Gastroesophageal sphincter (tissue), 4 donors: ENCODE measurements at regions not wholly inside any gene's neighbourhood (a gene's known extent, or its start where the extent isn't known, plus 50 kb on each side); places are given as distances from the start of the nearest gene placed in this dataset.

Experiments used
- ATAC-seq: fragments of 150-250 bp; one replicate; pipeline ENCODE4 v1.9.1; 2016; ENCODE audit warnings: mild to moderate bottlenecking, moderate library complexity
- H3K27ac ChIP-seq, 4 donors: fragments of 200-600 bp; sonication (generic) in 3 of 4; 1 replicate in 3 of 4; 2 replicates in 1 of 4; pipeline ENCODE4 v1.5.1; 2016 to 2019
- H3K27me3 ChIP-seq: fragments of 200-600 bp; sonication (generic); one replicate; pipeline ENCODE4 v1.5.1; 2019
- H3K36me3 ChIP-seq, 2 donors: fragments of 200-600 bp; sonication (generic); one replicate each; pipeline ENCODE4 v1.5.1; 2019; ENCODE audit warnings: control low read depth in 1 of 2
- H3K4me1 ChIP-seq, 3 donors: fragments of 200-600 bp; sonication (generic); 1 replicate in 2 of 3; 2 replicates in 1 of 3; pipeline ENCODE4 v1.5.1; 2016 to 2019; ENCODE audit warnings: control low read depth in 2 of 3
- H3K4me3 ChIP-seq, 2 donors: fragments of 200-600 bp; sonication (generic); one replicate each; pipeline ENCODE4 v1.5.1; 2019; ENCODE audit warnings: mild to moderate bottlenecking in 1 of 2, moderate library complexity in 1 of 2
- H3K9me3 ChIP-seq, 3 donors: fragments of 200-600 bp; sonication (generic); one replicate each; pipeline ENCODE4 v1.5.1; 2017 to 2019; ENCODE audit warnings: control low read depth in 2 of 3
- CTCF ChIP-seq, 4 experiments: fragments of 200-600 bp in 2 of 4; fragments of 450-650 bp in 2 of 4; sonication (generic) in 1 of 4; IDR thresholded peaks; one replicate each; pipeline ENCODE4 v1.5.1; 2017 to 2019; ENCODE audit warnings: antibody characterized with exemption in 4 of 4, mild to moderate bottlenecking in 2 of 4, moderate library complexity in 2 of 4
- EP300 ChIP-seq: sonication (generic); formaldehyde crosslinking; IDR thresholded peaks from one replicate; pipeline ENCODE4 v1.6.1; 2017; ENCODE audit warnings: antibody characterized with exemption, mild to moderate bottlenecking
- POLR2A ChIP-seq, 2 donors: fragments of 450-650 bp; IDR thresholded peaks; one replicate each; pipeline ENCODE4 v1.6.1; 2017; ENCODE audit warnings: antibody characterized with exemption in 2 of 2, mild to moderate bottlenecking in 2 of 2, moderate library complexity in 1 of 2
- POLR2AphosphoS5 ChIP-seq: sonication (generic); formaldehyde crosslinking; IDR thresholded peaks from one replicate; pipeline ENCODE4 v1.6.1; 2017; ENCODE audit warnings: antibody characterized with exemption
- WGBS, 2 donors: methylation state at CpG; one replicate each; pipeline ENCODE4 v1.1.5; 2018; ENCODE audit warnings: low coverage in 1 of 2; 5-methylcytosine and 5-hydroxymethylcytosine counted together

GRCh38 chr7:108789451-108789850, 219.8 kb downstream of the DNAJB9 start:
- Histone ChIP-seq H3K27me3 (no peaks in the 10 kb centered on the region), H3K27ac (no peak overlapping the region), H3K4me3 (no peak overlapping the region), H3K36me3 (no peaks in the 10 kb centered on the region), H3K9me3 (peaks cover 0 to 32% (median 0%) of the 10 kb centered on the region in 3 donors), H3K4me1 (no peaks in the 10 kb centered on the region)
- TF ChIP-seq POLR2AphosphoS5 (no peak), EP300 (no peak), CTCF (IDR thresholded peaks at IDR 0.05) (no peak), POLR2A (IDR thresholded peaks at IDR 0.05) (no peak)
- WGBS, 2 donors: 89 to 100% methylated on average over 1 of the region's 1 CpG
- no peak for ATAC-seq

GRCh38 chr7:108794466-108794865, 224.8 kb downstream of the DNAJB9 start:
- Histone ChIP-seq H3K9me3 (peaks cover 0 to 23% (median 0%) of the 10 kb centered on the region in 3 donors), H3K4me1 (no peaks in the 10 kb centered on the region), H3K36me3 (no peaks in the 10 kb centered on the region), H3K27ac (no peak overlapping the region), H3K4me3 (no peak overlapping the region), H3K27me3 (no peaks in the 10 kb centered on the region)
- 85 to 88% methylated on average over 1 of the region's 1 CpG for WGBS, 2 donors
- TF ChIP-seq POLR2A (IDR thresholded peaks at IDR 0.05) (no peak), POLR2AphosphoS5 (no peak), CTCF (IDR thresholded peaks at IDR 0.05) (no peak), EP300 (no peak)
- no peak for ATAC-seq

- 59 to 82% methylated on average over 2 of the region's 2 CpGs for WGBS, 2 donors
- ATAC-seq: no peak
- no peak for TF ChIP-seq POLR2AphosphoS5
- TF ChIP-seq CTCF (IDR thresholded peaks at IDR 0.05): no peak
- no peak for TF ChIP-seq EP300
- no peak for TF ChIP-seq POLR2A (IDR thresholded peaks at IDR 0.05)
Measured at GRCh38 chr7:108802650-108803049, 233.0 kb downstream of the DNAJB9 start.

GRCh38 chr7:108805808-108806397, 236.2 kb downstream of the DNAJB9 start:
- TF ChIP-seq POLR2A (IDR thresholded peaks at IDR 0.05) (no peak), CTCF (IDR thresholded peaks at IDR 0.05) (peak in 2 of 4 experiments; percentile 21), EP300 (no peak), POLR2AphosphoS5 (no peak)
- no peaks in the 10 kb centered on the region for H3K9me3 ChIP-seq
- no peaks in the 10 kb centered on the region for H3K27me3 ChIP-seq
- no peaks in the 10 kb centered on the region for H3K36me3 ChIP-seq
- H3K27ac ChIP-seq: no peak overlapping the region
- no peaks in the 10 kb centered on the region for H3K4me1 ChIP-seq
- 54 to 65% methylated on average over 6 of the region's 6 CpGs for WGBS, 2 donors
- H3K4me3 ChIP-seq: no peak overlapping the region
- no peak for ATAC-seq

More at GRCh38 chr7:108802650-108803049, 233.0 kb downstream of the DNAJB9 start:
- no peaks in the 10 kb centered on the region for H3K27me3 ChIP-seq
- H3K9me3 ChIP-seq: no peaks in the 10 kb centered on the region
- no peaks in the 10 kb centered on the region for H3K36me3 ChIP-seq
- H3K4me3 ChIP-seq: no peak overlapping the region
- no peak overlapping the region for H3K27ac ChIP-seq
- no peaks in the 10 kb centered on the region for H3K4me1 ChIP-seq

GRCh38 chr7:108808549-108809266, 239.0 kb downstream of the DNAJB9 start:
- TF ChIP-seq POLR2AphosphoS5 (no peak), CTCF (IDR thresholded peaks at IDR 0.05) (no peak), POLR2A (IDR thresholded peaks at IDR 0.05) (no peak), EP300 (no peak)
- Histone ChIP-seq H3K9me3 (no peaks in the 10 kb centered on the region), H3K27me3 (no peaks in the 10 kb centered on the region), H3K36me3 (no peaks in the 10 kb centered on the region), H3K4me1 (no peaks in the 10 kb centered on the region), H3K27ac (no peak overlapping the region), H3K4me3 (no peak overlapping the region)
- ATAC-seq: no peak
- 25 to 33% methylated on average over 1 of the region's 1 CpG for WGBS, 2 donors
